ENCODE measurements at regions not wholly inside any gene's neighbourhood (a gene's known extent, or its start where the extent isn't known, plus 50 kb on each side); places are given as distances from the start of the nearest gene placed in this dataset.
"Not testable (repeated sequence)": the region's sequence is repeated elsewhere in the genome, so short reads cannot be mapped to it uniquely, and the experiment has no call there.

- intact Hi-C loops (cut with DNase I), result no loop called here
- Histone ChIP-seq H3K27ac (no peak overlapping the region), H3K9me3 (no peaks in the 10 kb centered on the region), H3K4me3 (no peak overlapping the region), H3K36me3 (no peaks in the 10 kb centered on the region), H3K27me3 (no peaks in the 10 kb centered on the region), H3K4me1 (no peaks in the 10 kb centered on the region)
- ATAC-seq, result no peak
- TF ChIP-seq CTCF (IDR thresholded peaks at IDR 0.05) (no peak), POLR2A (IDR thresholded peaks at IDR 0.05) (no peak)
- WGBS (ENCODE audit: insufficient coverage, low coverage, low lambda C conversion rate, missing lambda C conversion rate), result 34% methylated on average over 5 of the region's 9 CpGs
- no peak for DNase-seq
These were observed 233.9 kb upstream of the C1orf174 start for GRCh38 chr1:4133939-4134321.

DNA sequence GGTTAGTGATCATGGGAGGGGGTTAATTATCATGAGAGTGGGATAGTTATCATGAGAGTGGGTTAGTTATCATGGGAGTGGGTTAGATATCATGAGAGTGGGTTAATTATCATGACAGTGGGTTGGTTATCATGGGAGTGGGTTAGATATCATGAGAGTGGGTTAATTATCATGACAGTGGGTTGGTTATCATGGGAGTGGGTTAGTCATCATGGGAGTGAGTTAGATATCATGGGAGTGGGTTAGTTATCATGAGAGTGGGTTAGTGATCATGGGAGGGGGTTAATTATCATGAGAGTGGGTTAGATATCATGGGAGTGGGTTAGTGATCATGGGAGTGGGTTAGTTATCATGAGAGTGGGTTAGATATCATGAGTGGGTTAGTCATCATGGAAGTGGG lies 235.8 kb upstream of the C1orf174 start:
- H3K36me3 ChIP-seq; H3K27ac ChIP-seq; DNase-seq; H3K27me3 ChIP-seq; H3K4me1 ChIP-seq; H3K9me3 ChIP-seq; H3K4me3 ChIP-seq; intact Hi-C loops (cut with DNase I); ATAC-seq: not testable (repeated sequence)

GRCh38 chr1:4137621-4138415 lies 237.7 kb upstream of the C1orf174 start:
- Histone ChIP-seq H3K4me3 (no peak overlapping the region), H3K4me1 (no peaks in the 10 kb centered on the region), H3K27me3 (no peaks in the 10 kb centered on the region), H3K27ac (no peak overlapping the region), H3K36me3 (no peaks in the 10 kb centered on the region), H3K9me3 (no peaks in the 10 kb centered on the region)
- TF ChIP-seq CTCF (IDR thresholded peaks at IDR 0.05), result no peak
- intact Hi-C loops (cut with DNase I), result no loop called here
- DNase-seq (no peak), ATAC-seq (peak in 1 of 4 donors; percentile 26)
- WGBS (ENCODE audit: insufficient coverage, low coverage, low lambda C conversion rate, missing lambda C conversion rate), result 31% methylated on average over 12 of the region's 14 CpGs

DNA sequence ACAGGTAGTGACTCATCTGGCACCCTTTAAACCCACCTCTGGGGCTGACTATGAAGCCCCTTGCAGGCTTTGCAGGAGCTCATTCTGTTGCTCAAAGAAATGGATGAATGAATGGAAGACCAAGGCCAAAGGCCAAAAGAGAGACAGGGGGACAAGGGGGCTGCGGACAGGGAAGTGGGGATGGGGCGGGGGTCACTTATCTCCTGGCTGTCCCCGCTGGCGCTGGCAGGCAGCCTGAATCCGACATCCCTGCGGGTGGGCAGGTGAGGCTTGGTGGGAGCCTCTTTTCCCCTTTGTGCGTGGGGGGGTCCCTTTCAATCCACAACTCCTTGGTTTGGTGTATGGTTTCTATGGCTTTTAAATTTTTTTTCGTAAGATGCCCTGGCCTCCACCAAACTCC lies 239.6 kb upstream of the C1orf174 start:
- Histone ChIP-seq H3K4me1 (no peaks in the 10 kb centered on the region), H3K36me3 (no peaks in the 10 kb centered on the region), H3K4me3 (no peak overlapping the region), H3K9me3 (no peaks in the 10 kb centered on the region), H3K27ac (no peak overlapping the region), H3K27me3 (no peaks in the 10 kb centered on the region)
- ATAC-seq, result no peak
- WGBS (ENCODE audit: insufficient coverage, low coverage, low lambda C conversion rate, missing lambda C conversion rate), result 52% methylated on average over 5 of the region's 8 CpGs
- no peak for TF ChIP-seq POLR2A (IDR thresholded peaks at IDR 0.05)
- TF ChIP-seq CTCF (IDR thresholded peaks at IDR 0.05), result no peak
- intact Hi-C loops (cut with DNase I), result no loop called here
- DNase-seq, result peak in 1 of 3 donors; percentile 11

- H3K27me3 ChIP-seq, result no peaks in the 10 kb centered on the region
- DNase-seq (peak in 1 of 3 donors; percentile 13), ATAC-seq (no peak)
- intact Hi-C loops (cut with DNase I), result no loop called here
- H3K4me3 ChIP-seq, result no peak overlapping the region
- H3K4me1 ChIP-seq, result no peaks in the 10 kb centered on the region
- TF ChIP-seq CTCF (IDR thresholded peaks at IDR 0.05) (no peak), POLR2A (IDR thresholded peaks at IDR 0.05) (no peak)
- no peak overlapping the region for H3K27ac ChIP-seq
- no peaks in the 10 kb centered on the region for H3K36me3 ChIP-seq
- no peaks in the 10 kb centered on the region for H3K9me3 ChIP-seq
- whole genome bisulfite sequencing (ENCODE audit: insufficient coverage, low coverage, low lambda C conversion rate, missing lambda C conversion rate), result 40% methylated on average over 1 of the region's 13 CpGs
These were observed 240.2 kb upstream of the C1orf174 start for GRCh38 chr1:4140241-4140640.

All from right lobe of liver (tissue), 6 donors.